ENCODE measurements at regions not wholly inside any gene's neighbourhood (a gene's known extent, or its start where the extent isn't known, plus 50 kb on each side); places are given as distances from the start of the nearest gene placed in this dataset.

- no peak for DNase-seq (ENCODE audit: extremely low read depth, low read depth)
- TF ChIP-seq CTCF (IDR thresholded peaks at IDR 0.05; ENCODE audit: low read depth, low read length), result no peak
Measured at GRCh38 chr21:34004013-34004938, 69.1 kb upstream of the MRPS6 start.

GRCh38 chr21:34003428-34003827, 70.0 kb upstream of the MRPS6 start:
- no peak for DNase-seq (ENCODE audit: extremely low read depth, low read depth)
- no peak for TF ChIP-seq CTCF (IDR thresholded peaks at IDR 0.05; ENCODE audit: low read depth, low read length)

GRCh38 chr21:34000375-34000774, 73.0 kb upstream of the MRPS6 start:
- no peak for DNase-seq (ENCODE audit: extremely low read depth, low read depth)
- TF ChIP-seq CTCF (IDR thresholded peaks at IDR 0.05; ENCODE audit: low read depth, low read length), result no peak

GRCh38 chr21:33998809-33999208, 74.6 kb upstream of the MRPS6 start:
- no peak for TF ChIP-seq CTCF (IDR thresholded peaks at IDR 0.05; ENCODE audit: low read depth, low read length)
- no peak for DNase-seq (ENCODE audit: extremely low read depth, low read depth)

GRCh38 chr21:33998402-33998801, 75.0 kb upstream of the MRPS6 start:
- DNase-seq (ENCODE audit: extremely low read depth, low read depth), result no peak
- no peak for TF ChIP-seq CTCF (IDR thresholded peaks at IDR 0.05; ENCODE audit: low read depth, low read length)

- DNase-seq (ENCODE audit: extremely low read depth, low read depth), result no peak
- no peak for TF ChIP-seq CTCF (IDR thresholded peaks at IDR 0.05; ENCODE audit: low read depth, low read length)
Measured at GRCh38 chr21:33997436-33997835, 75.9 kb upstream of the MRPS6 start.

- no peak for TF ChIP-seq CTCF (IDR thresholded peaks at IDR 0.05; ENCODE audit: low read depth, low read length)
- no peak for DNase-seq (ENCODE audit: extremely low read depth, low read depth)
Measured at GRCh38 chr21:33994373-33994772, 78.8 kb upstream of the ATP5PO start.
